ENCODE measurements at regions not wholly inside any gene's neighbourhood (a gene's known extent, or its start where the extent isn't known, plus 50 kb on each side); places are given as distances from the start of the nearest gene placed in this dataset.

- no peaks in the 10 kb centered on the region for H3K27me3 ChIP-seq (ENCODE audit: low read depth)
- intact Hi-C loops (cut with micrococcal nuclease), result no loop called here
- no peak for DNase-seq
- H3K9me3 ChIP-seq (replicated peaks), result no peaks in the 10 kb centered on the region
- H3K36me3 ChIP-seq, result no peaks in the 10 kb centered on the region
- no peak for TF ChIP-seq CTCF (IDR thresholded peaks at IDR 0.05; ENCODE audit: borderline replicate concordance)
- no peaks in the 10 kb centered on the region for H3K4me1 ChIP-seq
- H3K27ac ChIP-seq (replicated peaks), result no peak overlapping the region
- H3K4me3 ChIP-seq, result no peak overlapping the region
These were observed 117.0 kb downstream of the CBLL2 start for GRCh38 chrX:22389556-22390179.

- H3K4me3 ChIP-seq, result no peak overlapping the region
- H3K9me3 ChIP-seq (replicated peaks), result no peaks in the 10 kb centered on the region
- no peaks in the 10 kb centered on the region for H3K27me3 ChIP-seq (ENCODE audit: low read depth)
- H3K4me1 ChIP-seq, result no peaks in the 10 kb centered on the region
- no peak for DNase-seq
- no peak for TF ChIP-seq CTCF (IDR thresholded peaks at IDR 0.05; ENCODE audit: borderline replicate concordance)
- no peaks in the 10 kb centered on the region for H3K36me3 ChIP-seq
- intact Hi-C loops (cut with micrococcal nuclease), result no loop called here
- H3K27ac ChIP-seq (replicated peaks), result no peak overlapping the region
These were observed 119.6 kb downstream of the CBLL2 start for GRCh38 chrX:22392133-22392948.

- no peak for TF ChIP-seq CTCF (IDR thresholded peaks at IDR 0.05; ENCODE audit: borderline replicate concordance)
- H3K9me3 ChIP-seq (replicated peaks), result no peaks in the 10 kb centered on the region
- H3K4me3 ChIP-seq, result no peak overlapping the region
- no peak for DNase-seq
- H3K4me1 ChIP-seq, result no peaks in the 10 kb centered on the region
- intact Hi-C loops (cut with micrococcal nuclease), result no loop called here
- no peaks in the 10 kb centered on the region for H3K27me3 ChIP-seq (ENCODE audit: low read depth)
- H3K36me3 ChIP-seq, result no peaks in the 10 kb centered on the region
- H3K27ac ChIP-seq (replicated peaks), result no peak overlapping the region
These were observed 122.7 kb downstream of the CBLL2 start for GRCh38 chrX:22395372-22395771.

- Histone ChIP-seq H3K4me1 (no peaks in the 10 kb centered on the region), H3K36me3 (no peaks in the 10 kb centered on the region), H3K9me3 (replicated peaks) (no peaks in the 10 kb centered on the region), H3K27ac (replicated peaks) (no peak overlapping the region), H3K27me3 (ENCODE audit: low read depth) (no peaks in the 10 kb centered on the region), H3K4me3 (no peak overlapping the region)
- TF ChIP-seq CTCF (IDR thresholded peaks at IDR 0.05; ENCODE audit: borderline replicate concordance), result no peak
- DNase-seq, result no peak
- intact Hi-C loops (cut with micrococcal nuclease), result no loop called here
These were observed 123.7 kb downstream of the CBLL2 start for GRCh38 chrX:22396408-22396807.

- no peak for TF ChIP-seq CTCF (IDR thresholded peaks at IDR 0.05; ENCODE audit: borderline replicate concordance)
- H3K9me3 ChIP-seq (replicated peaks), result no peaks in the 10 kb centered on the region
- no peak for DNase-seq
- H3K36me3 ChIP-seq, result no peaks in the 10 kb centered on the region
- H3K4me3 ChIP-seq, result no peak overlapping the region
- intact Hi-C loops (cut with micrococcal nuclease), result no loop called here
- H3K27ac ChIP-seq (replicated peaks), result no peak overlapping the region
- no peaks in the 10 kb centered on the region for H3K4me1 ChIP-seq
- no peaks in the 10 kb centered on the region for H3K27me3 ChIP-seq (ENCODE audit: low read depth)
These were observed 124.9 kb downstream of the CBLL2 start for GRCh38 chrX:22397566-22397965.
